DMS114 treated with DMSO at 0.1 percent for 48 hours (cell line): ENCODE measurements at regions not wholly inside any gene's neighbourhood (a gene's known extent, or its start where the extent isn't known, plus 50 kb on each side); places are given as distances from the start of the nearest gene placed in this dataset.

Experiments
- DNase-seq: peaks from one replicate; lab custom pipeline; 2025; ENCODE audit not compliant: unreplicated experiment; lab: John Stamatoyannopoulos, UW

- no peak for DNase-seq
Measured at GRCh38 chr9:80417211-80417773, 845.5 kb downstream of the TLE4 start.

- no peak for DNase-seq
Measured at GRCh38 chr9:80410106-80410505, 838.3 kb downstream of the TLE4 start.

- no peak for DNase-seq
Measured at GRCh38 chr9:80407220-80407619, 835.5 kb downstream of the TLE4 start.

DNA sequence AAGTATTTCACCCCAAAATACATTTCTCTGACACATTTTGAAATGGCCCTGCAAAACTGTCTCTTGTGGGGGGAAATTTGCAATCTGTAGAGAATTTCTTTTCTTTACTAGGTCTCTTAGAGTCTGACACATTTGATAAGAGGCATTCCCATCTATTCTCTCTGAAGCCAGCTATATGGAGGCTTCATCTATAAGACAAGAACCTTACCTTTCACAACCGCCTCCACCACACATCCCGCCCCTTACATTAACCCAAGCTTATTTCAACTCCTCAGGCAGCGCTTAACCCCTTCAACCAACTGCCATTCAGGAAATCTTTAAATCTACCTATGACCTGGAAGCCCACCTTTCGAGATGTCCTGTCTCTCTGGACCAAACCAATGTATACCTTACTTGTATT lies 829.5 kb downstream of the TLE4 start:
- DNase-seq = no peak

- DNase-seq = no peak
Measured at GRCh38 chr9:80400624-80401230, 829.0 kb downstream of the TLE4 start.

GRCh38 chr9:80399606-80400005 lies 827.8 kb downstream of the TLE4 start:
- no peak for DNase-seq

DNA sequence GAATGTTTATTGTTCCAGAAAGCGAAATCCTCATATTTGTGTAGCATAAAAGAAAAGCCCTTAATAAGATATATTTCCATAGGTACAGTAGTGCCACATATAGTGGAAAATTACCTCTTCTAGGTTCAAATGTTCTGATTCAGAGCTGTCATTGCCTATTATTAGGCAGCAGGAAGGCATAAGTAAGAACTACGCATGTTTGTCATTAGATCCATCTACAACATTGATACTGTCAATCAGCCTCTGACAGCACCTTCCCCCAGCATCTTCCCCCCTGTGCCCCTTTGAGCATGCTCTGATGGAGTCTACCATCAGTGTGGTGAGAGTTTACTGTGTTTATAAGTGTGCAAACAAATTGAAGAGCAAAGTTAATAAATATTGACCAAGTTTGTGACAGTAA lies 816.1 kb downstream of the TLE4 start:
- no peak for DNase-seq

- DNase-seq = no peak
Measured at GRCh38 chr9:80385246-80385645, 813.5 kb downstream of the TLE4 start.

DNA sequence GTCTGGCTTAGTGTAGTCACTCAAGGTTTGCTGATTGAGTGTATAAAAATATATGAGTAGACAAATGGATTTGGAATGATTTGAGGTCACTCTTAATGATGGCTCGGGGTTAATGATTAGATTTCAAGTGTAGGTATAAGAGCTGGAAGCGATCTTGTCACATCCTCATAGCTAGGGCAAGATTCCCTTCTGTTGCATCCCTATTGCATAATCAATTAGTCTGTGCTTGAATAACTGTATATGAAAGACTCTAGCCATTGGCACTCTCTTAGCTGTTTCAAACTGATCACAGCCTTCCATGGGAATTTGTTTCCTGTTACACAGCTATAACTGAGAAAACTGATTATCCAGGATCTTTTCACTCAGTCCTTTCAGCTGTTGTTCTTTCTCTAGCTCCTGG lies 811.6 kb downstream of the TLE4 start:
- no peak for DNase-seq

DNA sequence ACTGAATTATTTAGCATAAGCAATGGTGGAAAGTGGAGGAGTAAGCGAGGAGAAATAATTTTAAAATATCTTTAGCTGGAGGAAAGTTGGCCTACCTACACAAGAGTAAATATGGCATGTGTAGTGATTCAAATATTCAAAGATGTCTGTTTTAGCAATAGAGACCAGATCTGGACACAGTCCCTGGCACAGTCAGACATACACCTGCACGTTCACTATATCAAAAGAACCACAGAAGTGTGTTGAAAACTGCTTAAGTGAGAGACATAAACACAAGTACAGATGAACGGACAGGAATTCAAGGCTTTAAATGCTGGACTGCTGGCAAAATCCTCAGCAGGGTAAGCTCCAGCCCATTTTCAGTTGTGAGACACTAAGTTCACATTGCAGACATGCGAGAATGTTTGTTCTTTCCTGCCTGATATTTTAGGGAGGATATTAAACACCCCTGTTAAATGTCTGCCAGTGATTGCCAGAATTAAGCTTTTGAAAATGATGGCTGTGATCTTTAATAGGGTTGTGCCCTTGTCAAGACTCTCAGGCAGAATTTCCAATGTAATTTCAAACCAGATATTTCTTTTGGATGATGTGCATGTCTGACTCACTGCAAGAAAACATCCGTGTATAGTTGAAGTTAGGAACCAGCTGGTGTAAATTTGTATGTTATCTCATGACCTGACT lies 810.6 kb downstream of the TLE4 start:
- DNase-seq = no peak

DNA sequence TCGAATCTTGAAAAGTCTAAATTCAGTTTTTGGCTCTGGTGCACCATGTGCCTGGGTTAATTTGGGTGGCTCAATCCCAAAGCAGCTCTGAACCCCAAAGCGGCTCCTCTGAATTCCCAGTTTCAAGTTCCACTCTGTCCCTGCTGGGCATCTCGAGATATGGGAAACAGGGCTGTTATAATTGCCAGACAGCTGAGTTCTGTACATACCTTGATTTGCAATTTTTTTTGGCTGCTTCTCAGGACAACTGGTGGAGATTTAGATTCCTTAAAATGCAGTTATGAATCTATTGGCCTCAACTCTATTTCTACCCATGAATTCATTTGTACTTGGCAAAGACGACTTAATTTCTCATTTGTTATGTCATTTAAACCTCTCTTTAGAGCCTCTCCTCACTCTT lies 808.5 kb downstream of the TLE4 start:
- DNase-seq = no peak

DNA sequence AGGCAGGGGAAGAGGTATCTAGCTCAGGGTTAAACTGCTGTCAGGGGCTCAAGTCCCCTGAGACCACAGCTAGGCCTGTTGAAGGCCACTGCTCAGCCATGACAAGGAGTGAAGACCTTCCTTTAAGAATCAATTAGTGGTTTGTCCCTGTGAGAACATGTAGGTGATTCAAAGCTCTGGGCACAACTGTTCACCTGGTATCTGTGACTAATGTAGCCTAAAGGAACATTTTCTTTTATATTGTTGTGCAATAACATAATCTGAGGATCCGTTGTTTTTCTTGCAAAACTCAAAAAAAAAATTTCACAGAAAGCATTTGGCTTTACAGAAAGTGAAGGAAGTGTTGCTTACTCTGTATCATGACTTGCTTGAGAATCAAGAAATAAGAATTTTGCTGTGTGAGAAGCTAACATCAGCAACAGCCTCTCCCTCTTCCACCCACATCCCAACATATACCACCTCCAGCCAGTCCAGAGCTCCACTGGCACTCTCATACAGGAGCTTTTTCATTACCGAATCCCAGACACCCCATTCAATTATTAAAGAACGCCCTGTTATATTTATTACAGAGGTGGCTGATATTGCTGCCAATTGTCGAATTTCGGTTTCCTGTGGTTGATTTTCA lies 807.0 kb downstream of the TLE4 start:
- no peak for DNase-seq

GRCh38 chr9:80376180-80376579 lies 804.4 kb downstream of the TLE4 start:
- DNase-seq = no peak

DNA sequence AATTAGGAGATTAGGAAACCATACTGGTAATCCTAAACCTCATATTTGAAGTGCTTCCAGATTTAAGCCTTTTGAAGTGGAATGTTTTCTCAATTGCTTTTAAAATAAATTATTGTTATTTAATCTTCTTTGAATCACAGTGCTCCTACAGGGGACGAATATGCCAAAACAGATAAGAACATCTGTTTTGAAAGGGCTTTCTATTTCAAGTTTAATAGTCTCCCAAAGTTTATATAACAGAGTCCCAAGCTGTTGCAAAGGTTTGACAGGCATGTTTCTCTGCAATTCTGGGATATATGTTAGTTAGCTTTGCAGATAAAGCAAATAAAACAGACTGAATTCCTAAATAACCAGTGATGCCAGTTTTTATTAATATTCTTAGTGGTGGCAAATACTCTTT lies 803.7 kb downstream of the TLE4 start:
- DNase-seq = no peak

DNA sequence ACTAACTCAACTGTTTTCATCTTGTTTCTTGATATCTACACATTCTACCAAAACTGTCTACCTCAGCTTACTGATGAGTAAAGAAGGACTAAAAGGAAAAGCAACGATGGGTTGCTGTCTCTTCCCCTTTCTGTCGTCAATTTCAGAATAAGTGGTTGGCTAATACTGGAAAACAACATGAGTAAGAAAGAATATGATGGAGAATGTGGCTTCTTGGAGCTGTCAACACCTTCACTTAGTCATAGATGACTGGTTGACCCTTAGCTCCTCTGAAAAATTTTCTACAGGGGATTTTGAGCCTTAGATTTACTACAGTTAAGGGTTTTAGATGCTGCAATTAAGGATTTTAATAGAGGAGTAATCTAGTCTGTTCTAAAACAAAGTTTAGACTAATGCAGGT lies 797.9 kb downstream of the TLE4 start:
- no peak for DNase-seq

DNA sequence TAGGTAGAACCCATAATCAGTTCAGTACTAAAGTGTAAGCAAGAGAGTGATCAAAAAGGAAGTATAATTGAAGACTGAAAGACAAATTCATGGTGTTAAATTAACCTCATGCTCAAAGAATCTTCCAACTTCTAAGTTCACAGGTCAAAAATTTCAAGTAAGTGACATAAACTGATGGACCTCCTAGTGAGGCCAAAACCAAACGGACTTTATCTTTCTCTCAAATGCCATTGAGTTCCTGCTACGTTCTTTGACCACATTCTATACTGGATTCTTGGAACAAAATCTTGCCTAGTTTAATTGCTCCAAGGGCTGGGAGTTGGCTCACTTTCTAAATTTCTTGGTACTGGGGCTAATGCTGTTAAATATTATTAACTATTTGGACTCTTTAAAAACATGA lies 794.9 kb downstream of the TLE4 start:
- no peak for DNase-seq

GRCh38 chr9:80359941-80360881 lies 788.4 kb downstream of the TLE4 start:
- DNase-seq = no peak

DNA sequence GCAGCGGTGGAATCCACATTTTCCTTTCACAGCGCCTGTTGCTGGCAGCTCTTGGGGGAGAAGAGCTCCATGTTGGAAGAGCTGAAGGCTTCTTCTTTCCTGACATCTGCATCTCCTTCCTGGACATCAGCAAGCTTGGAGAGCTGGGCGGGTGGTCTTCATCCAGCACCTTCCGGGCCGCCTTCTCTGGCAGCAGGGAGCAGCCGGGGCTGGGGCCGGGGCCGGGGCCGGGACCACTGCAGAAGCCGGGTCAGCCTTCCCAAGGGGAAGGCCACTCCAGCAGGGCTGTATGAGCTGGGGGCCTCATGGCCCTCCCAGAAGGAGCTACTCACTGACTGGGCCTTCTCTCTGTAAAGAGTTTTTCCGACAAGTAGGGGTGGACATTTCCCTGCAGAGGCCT lies 787.5 kb downstream of the TLE4 start:
- DNase-seq = no peak

DNA sequence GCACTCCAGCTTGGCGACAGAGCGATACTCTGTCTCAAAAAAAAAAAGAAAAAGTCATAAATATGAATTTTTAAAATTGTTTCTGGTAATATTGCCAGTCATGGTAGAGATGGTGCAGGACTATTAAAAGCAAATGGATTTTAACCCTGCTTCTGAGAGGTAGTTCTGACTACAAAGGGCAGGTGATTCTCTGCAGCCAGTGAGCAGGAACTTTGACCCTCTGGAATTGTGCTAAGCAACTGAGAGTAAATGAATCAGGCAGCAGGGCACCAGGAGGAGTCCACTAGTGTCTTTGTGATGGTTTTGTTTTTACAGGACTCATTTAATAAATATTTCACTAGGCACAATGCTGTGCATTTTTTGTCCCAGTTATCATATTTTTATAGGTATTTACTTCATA lies 781.2 kb downstream of the TLE4 start:
- no peak for DNase-seq

GRCh38 chr9:80351612-80352011 lies 779.8 kb downstream of the TLE4 start:
- DNase-seq = no peak

DNA sequence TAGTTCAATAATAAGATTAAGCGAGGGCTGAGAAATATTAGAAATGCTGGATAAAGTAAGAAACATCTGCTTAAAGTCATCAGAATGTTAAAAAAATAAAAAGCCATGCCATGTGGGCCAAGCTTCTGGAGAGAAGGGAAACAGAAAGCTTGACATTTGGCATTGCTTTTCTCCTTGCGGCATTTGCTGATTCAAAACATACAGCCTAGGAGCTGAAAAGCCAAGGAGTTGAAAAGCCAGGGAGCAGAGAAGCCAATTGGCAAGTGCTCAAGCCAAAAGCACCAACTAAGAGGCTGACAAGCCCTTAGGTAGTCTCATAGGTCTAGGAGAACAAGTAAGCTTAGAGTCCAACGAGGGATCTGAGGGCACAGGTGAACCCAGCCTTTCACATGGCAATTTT lies 754.3 kb downstream of the TLE4 start:
- no peak for DNase-seq
